ENCODE measurements at regions not wholly inside any gene's neighbourhood (a gene's known extent, or its start where the extent isn't known, plus 50 kb on each side); places are given as distances from the start of the nearest gene placed in this dataset.

GRCh38 chr2:181307203-181307991, 149.8 kb upstream of the ITGA4 start:
- DNase-seq = no peak

GRCh38 chr2:181308766-181309515, 148.2 kb upstream of the ITGA4 start:
- peak; percentile 76 for DNase-seq

DNA sequence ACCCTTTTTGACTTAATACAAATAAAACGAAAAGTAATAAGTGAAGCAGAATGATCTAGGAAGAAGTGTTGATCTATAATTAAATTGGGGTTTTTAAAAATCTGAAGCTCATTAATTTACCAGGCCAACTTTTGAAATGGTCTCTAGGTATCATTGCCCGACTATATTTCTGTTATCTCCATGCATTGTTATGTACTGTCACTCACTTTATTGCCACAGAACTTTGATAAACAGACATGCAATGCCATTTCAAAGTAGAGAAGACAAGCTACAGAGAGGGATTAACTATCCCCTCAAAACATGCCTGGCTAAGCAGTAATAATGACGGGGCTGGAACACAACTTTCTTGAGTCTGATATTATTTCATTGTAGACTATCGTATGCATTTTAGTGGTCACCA, 147.6 kb upstream of the ITGA4 start:
- no peak for DNase-seq

- no peak for DNase-seq
Observed at GRCh38 chr2:181310967-181311366, 146.2 kb upstream of the ITGA4 start.

DNA sequence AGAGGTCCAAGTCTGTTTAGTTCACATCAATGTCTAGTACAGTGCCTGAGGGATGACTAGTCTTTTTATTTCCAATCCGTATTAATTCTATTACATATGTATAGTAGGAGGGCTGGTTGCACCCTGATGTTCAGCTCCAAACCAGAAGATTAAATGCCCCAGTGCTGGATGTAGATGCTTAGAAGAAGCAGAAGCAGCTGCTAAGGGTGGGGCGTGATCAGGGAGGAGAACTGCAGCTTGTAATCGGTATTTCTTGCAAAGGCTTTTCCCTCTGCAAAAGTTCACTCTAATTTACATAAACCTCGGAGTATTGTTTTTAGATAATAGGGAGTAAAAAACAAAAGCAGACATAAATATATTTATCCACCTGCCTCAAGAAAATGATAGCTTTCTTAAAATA, 145.3 kb upstream of the ITGA4 start:
- no peak for DNase-seq

GRCh38 chr2:181312515-181312927, 144.7 kb upstream of the ITGA4 start:
- no peak for DNase-seq

DNA sequence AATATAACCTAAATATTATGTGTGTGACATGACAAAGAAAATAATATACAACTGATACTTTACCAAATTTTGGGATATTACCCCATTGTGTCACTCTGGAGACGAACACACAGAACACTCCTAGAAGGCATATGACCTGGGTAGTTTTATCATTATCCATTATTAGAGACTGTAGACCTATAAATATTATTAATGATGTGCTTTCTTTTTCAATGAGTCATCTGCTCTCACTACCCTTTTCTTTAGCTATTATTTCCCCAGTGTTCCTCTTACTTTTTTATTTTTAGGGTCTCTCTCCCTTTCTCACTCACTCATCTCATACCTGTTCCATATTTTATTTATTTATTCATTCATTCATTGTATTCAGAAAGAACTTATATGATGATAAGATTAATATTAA, 143.3 kb upstream of the ITGA4 start:
- DNase-seq = no peak

DNA sequence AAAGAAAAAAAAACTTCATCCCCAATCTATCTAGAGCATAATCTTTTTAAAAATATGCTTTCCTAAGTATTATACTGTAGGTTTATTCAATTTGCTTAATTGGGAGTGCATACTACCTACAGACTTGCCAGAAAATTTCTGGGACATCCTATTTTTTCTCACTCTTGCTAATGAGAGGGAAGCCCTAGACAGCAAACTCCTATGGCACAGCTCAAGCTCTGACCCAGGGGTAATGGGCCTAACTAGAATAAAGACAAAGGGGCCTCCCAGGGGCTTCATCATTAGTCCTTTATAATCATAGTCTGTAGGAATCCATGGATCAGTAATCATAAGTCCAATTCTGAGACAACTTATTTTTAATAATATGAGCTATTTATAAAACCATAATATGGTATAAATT, 142.6 kb upstream of the ITGA4 start:
- DNase-seq = no peak

- no peak for DNase-seq
Observed at GRCh38 chr2:181317511-181317910, 139.7 kb upstream of the ITGA4 start.

- DNase-seq = no peak
Observed at GRCh38 chr2:181318504-181319280, 138.5 kb upstream of the ITGA4 start.

- no peak for DNase-seq
Observed at GRCh38 chr2:181319286-181319685, 137.9 kb upstream of the ITGA4 start.

GRCh38 chr2:181320638-181321037, 136.5 kb upstream of the ITGA4 start:
- DNase-seq = no peak

GRCh38 chr2:181324912-181325311, 132.3 kb upstream of the ITGA4 start:
- no peak for DNase-seq

DNA sequence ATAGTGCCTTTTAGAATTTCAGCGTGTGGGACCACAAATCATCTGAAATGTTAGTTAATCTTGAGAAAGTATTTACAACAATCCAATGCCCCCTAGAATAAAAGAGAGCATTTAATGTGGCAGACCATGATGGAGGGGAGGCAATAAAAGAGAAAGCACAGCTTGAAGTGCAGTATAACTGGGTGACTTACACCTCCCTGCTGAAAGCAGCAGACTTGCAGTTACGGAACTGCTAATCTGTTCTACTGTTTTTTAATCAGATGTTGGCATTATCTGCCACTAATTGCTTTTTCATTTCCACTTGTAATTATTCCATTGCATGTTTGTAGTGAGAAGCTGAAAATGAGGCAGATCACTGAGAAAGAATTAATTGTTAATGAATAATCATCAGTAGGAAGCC, 130.5 kb upstream of the ITGA4 start:
- DNase-seq = no peak

DNA sequence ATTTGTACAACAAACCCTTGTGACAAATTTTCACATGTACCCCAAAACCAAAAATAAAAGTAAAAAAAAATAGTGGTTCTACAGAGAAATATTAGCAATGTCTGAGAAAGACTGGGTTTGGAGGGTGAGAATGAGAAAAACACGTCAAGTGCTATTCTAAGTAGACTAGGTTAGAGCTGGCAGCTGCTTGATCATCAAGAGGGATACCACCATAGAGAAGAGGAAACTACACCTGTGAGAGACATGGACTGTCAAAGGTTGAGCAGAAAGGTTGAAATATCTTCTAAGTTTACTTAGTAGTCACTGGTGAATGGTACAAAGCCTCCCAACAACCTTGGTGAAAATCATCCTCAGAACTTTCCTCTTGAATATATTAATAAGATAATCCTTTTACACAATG, 126.9 kb upstream of the ITGA4 start:
- DNase-seq = no peak

- no peak for DNase-seq
Observed at GRCh38 chr2:181332044-181332605, 125.1 kb upstream of the ITGA4 start.

- no peak for DNase-seq
Observed at GRCh38 chr2:181334158-181334826, 122.9 kb upstream of the ITGA4 start.

- DNase-seq = no peak
Observed at GRCh38 chr2:181340891-181341290, 116.3 kb upstream of the ITGA4 start.

- DNase-seq = no peak
Observed at GRCh38 chr2:181341855-181342600, 115.2 kb upstream of the ITGA4 start.

DNA sequence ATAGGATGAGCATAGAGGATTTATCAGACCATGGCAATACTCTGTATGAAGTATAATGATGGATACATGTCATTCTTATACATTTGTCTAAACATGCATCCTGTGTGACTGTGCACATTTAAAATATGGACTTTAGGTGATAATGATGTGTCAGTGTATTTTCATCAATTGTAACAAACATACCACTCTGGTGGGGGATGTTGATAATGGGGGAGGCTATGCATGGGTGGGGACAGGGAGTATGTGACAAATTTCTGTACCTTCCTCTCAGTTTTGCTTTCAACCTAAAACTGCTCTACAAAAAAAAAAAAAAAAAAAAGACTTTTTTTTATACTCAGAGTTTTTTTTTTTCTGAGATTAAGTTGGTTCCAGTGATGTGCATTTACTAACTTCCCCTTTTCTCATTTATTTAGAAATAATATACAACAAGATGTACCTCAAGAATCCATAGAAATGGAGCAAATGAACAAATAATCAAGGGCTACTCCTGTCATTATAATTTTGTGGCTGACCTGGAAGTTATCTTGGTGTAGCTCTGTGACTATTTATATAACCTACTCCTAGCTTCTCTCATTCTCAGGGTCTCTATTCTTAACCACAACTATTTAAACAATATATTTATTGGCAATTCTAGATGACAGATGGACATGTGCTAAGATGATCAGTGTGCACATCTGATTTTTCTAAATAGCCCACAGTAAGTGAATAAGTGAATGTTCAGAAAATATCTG, 108.9 kb upstream of the ITGA4 start:
- no peak for DNase-seq

DNA sequence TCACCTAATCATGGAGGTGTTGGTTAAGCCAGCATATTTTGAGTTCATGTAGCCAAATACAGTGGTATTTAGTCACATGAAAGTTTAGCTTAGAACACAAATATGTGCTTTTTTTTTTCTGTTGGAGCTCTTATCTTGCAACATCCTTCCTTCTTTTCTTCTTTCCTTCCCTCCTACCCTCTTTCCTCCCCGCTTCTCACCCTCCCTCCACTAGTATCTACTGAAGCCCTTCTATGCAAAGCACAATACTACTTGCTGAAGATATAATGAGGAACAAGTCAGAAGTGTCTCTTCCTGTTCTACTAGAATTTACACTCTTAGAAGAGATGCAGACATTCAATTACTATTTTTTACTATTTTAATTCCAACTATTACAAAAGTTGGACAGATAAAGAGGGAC, 105.0 kb upstream of the ITGA4 start:
- no peak for DNase-seq
